ENCODE measurements at regions not wholly inside any gene's neighbourhood (a gene's known extent, or its start where the extent isn't known, plus 50 kb on each side); places are given as distances from the start of the nearest gene placed in this dataset.

- Histone ChIP-seq H2AFZ (ENCODE audit: control insufficient read depth, low read length) (no peak overlapping the region), H3K79me2 (ENCODE audit: control insufficient read depth, insufficient read depth, low read length) (no peaks in the 10 kb centered on the region), H3K9ac (ENCODE audit: control insufficient read depth, extremely low read depth, insufficient read depth, low read length) (no peak overlapping the region), H3K4me1 (ENCODE audit: control insufficient read depth, extremely low read depth, insufficient read depth, low read length) (no peaks in the 10 kb centered on the region), H3K9me1 (ENCODE audit: control insufficient read depth, extremely low read depth, insufficient read depth, low read length) (no peaks in the 10 kb centered on the region), H3K36me3 (ENCODE audit: control insufficient read depth in 2 of 2, extremely low read depth in 1 of 2, insufficient read depth in 2 of 2, low read length in 2 of 2) (no peaks in the 10 kb centered on the region), H3K4me3 (ENCODE audit: control insufficient read depth in 2 of 3, extremely low read depth in 1 of 3, insufficient read depth in 2 of 3, low read depth in 1 of 3, low read length in 3 of 3) (no peak overlapping the region), H3K9me3 (ENCODE audit: control insufficient read depth, low read depth, low read length) (no peaks in the 10 kb centered on the region), H3K27ac (ENCODE audit: control insufficient read depth, insufficient read depth, low read length) (no peak overlapping the region), H3K27me3 (ENCODE audit: control insufficient read depth, extremely low read depth, insufficient read depth, low read length) (no peaks in the 10 kb centered on the region), H4K20me1 (ENCODE audit: control insufficient read depth, extremely low read depth, insufficient read depth, low read length) (no peaks in the 10 kb centered on the region), H3K4me2 (ENCODE audit: control insufficient read depth, extremely low read depth, insufficient read depth, low read depth, low read length) (no peak overlapping the region)
- dilution Hi-C loops (cut with MboI; ENCODE audit: extremely low pct_ligation_motif_present, low sequenced_read_pairs): no loop called here
- FAIRE-seq (no peak), DNase-seq (ENCODE audit: low read depth, low spot score) (no peak)
- TF ChIP-seq EZH2 (IDR thresholded peaks at IDR 0.05; ENCODE audit: low read length) (no peak), CTCF (optimal IDR thresholded peaks at IDR 0.05 in 1 of 3, IDR thresholded peaks at IDR 0.05 in 1 of 3, conservative IDR thresholded peaks at IDR 0.05 in 1 of 3; ENCODE audit: extremely low read depth in 1 of 3, insufficient read depth in 2 of 3, low read length in 3 of 3) (no peak)
Observed at GRCh38 chr7:126022452-126022851, 1092.8 kb upstream of the POT1 start.

GRCh38 chr7:126016722-126017121 lies 1087.1 kb upstream of the POT1 start:
- Histone ChIP-seq H2AFZ (ENCODE audit: control insufficient read depth, low read length) (no peak overlapping the region), H3K9me3 (ENCODE audit: control insufficient read depth, low read depth, low read length) (no peaks in the 10 kb centered on the region), H3K4me1 (ENCODE audit: control insufficient read depth, extremely low read depth, insufficient read depth, low read length) (no peaks in the 10 kb centered on the region), H3K9ac (ENCODE audit: control insufficient read depth, extremely low read depth, insufficient read depth, low read length) (no peak overlapping the region), H3K4me3 (ENCODE audit: control insufficient read depth in 2 of 3, extremely low read depth in 1 of 3, insufficient read depth in 2 of 3, low read depth in 1 of 3, low read length in 3 of 3) (no peak overlapping the region), H3K27me3 (ENCODE audit: control insufficient read depth, extremely low read depth, insufficient read depth, low read length) (no peaks in the 10 kb centered on the region), H3K27ac (ENCODE audit: control insufficient read depth, insufficient read depth, low read length) (no peak overlapping the region), H3K9me1 (ENCODE audit: control insufficient read depth, extremely low read depth, insufficient read depth, low read length) (no peaks in the 10 kb centered on the region), H4K20me1 (ENCODE audit: control insufficient read depth, extremely low read depth, insufficient read depth, low read length) (no peaks in the 10 kb centered on the region), H3K79me2 (ENCODE audit: control insufficient read depth, insufficient read depth, low read length) (no peaks in the 10 kb centered on the region), H3K36me3 (ENCODE audit: control insufficient read depth in 2 of 2, extremely low read depth in 1 of 2, insufficient read depth in 2 of 2, low read length in 2 of 2) (no peaks in the 10 kb centered on the region), H3K4me2 (ENCODE audit: control insufficient read depth, extremely low read depth, insufficient read depth, low read depth, low read length) (no peak overlapping the region)
- TF ChIP-seq EZH2 (IDR thresholded peaks at IDR 0.05; ENCODE audit: low read length) (no peak), CTCF (optimal IDR thresholded peaks at IDR 0.05 in 1 of 3, IDR thresholded peaks at IDR 0.05 in 1 of 3, conservative IDR thresholded peaks at IDR 0.05 in 1 of 3; ENCODE audit: extremely low read depth in 1 of 3, insufficient read depth in 2 of 3, low read length in 3 of 3) (no peak)
- dilution Hi-C loops (cut with MboI; ENCODE audit: extremely low pct_ligation_motif_present, low sequenced_read_pairs): no loop called here
- FAIRE-seq: no peak
- DNase-seq (ENCODE audit: low read depth, low spot score): no peak

Data from keratinocyte (primary cell).